GM18909 (cell line): ENCODE measurements at regions not wholly inside any gene's neighbourhood (a gene's known extent, or its start where the extent isn't known, plus 50 kb on each side); places are given as distances from the start of the nearest gene placed in this dataset.

Experiments
- ATAC-seq: cut with Tn5 transposase; IDR thresholded peaks from one replicate; pipeline ENCODE4 v1.9.1; 2021; ENCODE audit warnings: mild to moderate bottlenecking; ENCODE audit not compliant: unreplicated experiment, poor library complexity

DNA sequence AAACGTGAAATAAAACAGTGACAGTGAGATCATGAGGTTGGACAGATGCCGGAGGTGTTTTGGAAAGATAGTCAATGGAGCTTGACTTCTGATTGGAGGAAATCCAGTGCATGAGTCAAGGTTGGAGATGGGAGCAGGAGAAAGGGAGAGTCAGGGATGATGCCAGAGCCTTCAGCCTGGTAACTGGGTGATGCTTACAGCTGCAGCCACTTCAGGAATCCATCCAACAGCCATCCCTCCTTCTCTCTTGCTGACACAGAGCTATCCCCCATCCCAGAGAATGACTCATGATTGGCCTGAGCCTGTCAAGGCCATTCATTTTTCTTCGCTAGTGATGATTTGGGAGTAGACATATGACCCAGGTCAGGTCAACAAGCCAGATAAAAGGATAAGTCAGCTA lies 112.8 kb downstream of the SAMD5 start:
- ATAC-seq, result no peak

DNA sequence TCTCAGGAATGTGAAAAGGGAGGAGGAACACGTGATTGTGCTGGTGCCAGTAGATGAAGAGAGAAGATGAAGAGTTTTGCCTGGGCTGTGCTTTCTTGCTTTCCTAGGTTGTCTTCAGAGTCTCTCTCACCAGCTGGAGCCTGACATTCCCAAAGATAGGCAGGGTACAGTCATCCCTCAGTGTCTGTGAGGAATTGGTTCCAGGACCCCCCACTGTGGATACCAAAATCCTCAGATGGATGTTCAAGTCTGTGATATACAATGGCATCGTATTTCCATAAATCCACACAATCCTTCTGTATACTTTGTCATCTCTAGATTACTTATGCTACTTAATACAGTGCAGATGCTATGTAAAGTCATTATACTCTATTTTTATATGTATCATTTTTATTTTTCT lies 113.5 kb downstream of the SAMD5 start:
- no peak for ATAC-seq

DNA sequence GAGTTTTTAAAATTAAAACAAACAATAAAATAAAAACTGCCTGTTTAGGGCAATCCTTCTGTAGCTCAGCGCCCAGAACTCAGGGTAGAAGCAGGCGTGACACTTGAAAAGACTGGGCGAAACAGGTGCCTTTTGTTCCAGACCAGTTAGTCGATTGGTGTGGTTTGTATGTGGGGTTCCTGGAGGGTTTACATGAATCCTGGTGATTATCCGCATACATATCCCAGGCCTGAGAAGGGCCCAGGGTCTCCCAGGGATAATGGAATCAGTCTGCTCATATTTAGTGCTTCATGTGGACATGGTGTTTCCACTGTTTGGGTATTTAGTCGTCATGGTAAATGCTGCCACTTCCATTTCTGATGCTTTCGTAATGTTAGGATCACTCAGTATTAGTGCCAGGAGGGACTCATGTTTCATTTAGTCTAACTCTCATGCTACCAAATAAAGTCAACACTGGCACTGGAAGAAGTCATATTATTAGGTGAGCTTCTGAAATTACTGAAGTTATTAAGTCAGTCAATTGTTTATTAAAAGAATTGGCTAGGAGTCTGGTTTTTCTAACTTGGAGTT lies 116.5 kb downstream of the SAMD5 start:
- ATAC-seq, result no peak

DNA sequence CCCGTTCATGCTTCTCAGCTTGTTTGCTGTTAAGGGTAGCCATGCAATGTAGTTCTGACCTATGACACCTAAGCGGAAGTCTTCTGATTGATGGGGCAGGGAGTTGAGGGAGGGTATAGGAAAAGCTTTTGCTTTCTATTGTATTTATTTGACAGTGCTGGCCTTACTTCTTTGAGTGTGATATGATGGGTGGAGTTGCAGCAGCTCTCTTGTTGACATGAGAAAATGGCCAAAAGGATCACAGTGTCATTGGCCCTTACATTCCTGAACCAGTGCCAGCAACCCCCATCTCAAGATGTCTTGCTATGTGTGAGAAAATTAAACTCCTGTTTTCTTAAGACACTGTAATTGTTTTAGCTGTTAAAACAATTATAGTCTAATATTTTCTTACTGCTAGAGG lies 117.5 kb downstream of the SAMD5 start:
- ATAC-seq, result no peak

DNA sequence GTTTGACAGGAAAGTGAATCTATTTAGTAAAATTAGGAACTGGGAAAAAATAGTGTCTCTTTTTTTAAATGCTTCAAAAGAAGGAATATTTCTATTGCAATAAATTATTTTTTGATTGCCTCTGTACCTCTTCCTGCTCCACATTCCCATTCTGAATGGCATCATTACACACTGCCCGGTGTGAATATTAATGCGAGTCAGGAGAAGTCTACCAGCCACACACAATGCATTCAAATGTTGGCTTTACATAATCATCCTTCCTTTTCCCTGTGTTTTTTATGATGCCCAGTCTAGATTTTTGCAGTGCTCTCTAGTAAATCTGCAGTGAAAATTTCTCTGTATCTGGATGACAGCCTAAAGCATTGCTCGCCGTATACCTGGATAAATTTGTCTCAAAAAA lies 118.9 kb downstream of the SAMD5 start:
- no peak for ATAC-seq

DNA sequence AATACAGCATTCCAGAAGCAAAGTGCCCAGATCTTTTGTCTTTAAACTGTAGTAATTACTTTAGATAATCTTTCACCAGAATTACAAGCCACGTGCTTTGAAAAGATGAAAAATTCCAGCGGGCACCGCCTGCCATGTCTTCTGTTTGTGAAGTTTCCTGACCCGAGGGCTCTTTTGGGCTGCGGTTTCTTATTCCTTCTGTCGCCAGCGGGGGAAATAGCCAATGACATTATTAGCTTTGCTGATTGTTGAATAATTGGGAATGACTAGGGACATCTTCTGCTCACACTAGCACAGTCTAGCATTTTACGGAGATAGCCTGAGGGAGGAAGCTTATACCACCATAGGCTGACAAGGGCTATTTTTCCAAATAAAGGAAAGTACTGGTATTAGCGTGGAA lies 124.7 kb downstream of the SAMD5 start:
- no peak for ATAC-seq

DNA sequence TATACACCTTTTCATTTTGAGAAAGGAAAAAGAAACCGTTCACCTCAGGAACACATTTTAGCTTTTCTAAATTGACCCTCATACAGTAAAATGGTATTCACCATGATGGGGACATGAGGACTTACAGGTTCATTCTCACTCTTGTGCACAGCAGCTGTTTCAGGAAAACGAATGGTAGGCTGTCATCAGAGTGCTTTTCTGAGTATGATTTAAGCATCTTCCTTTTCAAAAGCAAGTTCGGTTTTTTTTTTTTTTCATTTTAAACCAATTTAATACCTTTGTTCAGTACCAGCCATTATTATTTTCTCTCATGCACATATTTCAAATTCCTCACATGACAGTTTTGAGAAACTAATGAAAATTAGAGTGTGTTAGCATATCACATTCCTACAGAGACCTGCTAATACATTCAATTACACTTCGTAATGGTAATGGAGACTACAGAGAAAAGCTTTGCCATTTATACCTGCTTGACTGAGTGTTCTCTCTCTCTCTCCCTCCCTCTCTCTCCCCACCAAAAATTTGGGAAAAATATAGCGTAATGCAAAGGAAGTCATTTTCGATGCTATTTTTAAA lies 129.2 kb downstream of the SAMD5 start:
- ATAC-seq, result no peak

DNA sequence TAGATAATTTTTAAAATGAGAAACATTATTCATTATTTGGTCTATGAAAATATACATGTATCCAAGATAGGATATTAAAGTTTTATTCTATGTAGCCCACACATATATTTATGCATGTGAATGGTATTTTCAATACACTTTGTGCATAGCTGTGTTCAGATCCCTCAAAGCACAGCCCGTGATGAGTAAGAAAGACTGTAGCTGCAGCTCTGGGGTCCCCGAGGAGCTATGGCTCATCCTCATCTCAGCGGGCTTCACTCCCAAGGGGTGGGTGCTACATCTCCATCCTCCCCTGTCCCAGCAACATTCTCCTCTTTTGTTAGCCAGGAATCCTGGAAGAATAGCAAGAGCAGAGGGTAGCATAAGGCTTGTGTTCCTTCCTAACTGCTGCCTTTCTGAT lies 130.8 kb downstream of the SAMD5 start:
- no peak for ATAC-seq

DNA sequence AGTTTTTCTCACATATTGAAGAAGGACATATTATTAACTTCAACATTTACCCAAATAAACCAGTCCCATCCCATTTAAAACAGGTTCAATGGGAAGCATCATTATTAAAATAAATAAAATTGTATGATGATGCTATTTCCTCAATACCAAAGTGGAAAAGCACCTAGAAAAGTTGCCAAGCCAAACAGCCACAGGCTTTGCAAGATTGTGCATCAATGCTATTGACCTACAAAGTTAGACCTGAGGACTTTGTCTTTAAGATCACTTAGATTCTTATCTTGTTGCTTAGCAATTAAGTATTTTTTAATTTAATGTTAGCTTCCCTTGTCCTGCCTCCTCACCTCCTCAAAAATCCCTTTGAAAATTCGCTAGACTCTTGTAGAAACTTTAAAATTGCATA lies 132.1 kb downstream of the SAMD5 start:
- ATAC-seq, result no peak

DNA sequence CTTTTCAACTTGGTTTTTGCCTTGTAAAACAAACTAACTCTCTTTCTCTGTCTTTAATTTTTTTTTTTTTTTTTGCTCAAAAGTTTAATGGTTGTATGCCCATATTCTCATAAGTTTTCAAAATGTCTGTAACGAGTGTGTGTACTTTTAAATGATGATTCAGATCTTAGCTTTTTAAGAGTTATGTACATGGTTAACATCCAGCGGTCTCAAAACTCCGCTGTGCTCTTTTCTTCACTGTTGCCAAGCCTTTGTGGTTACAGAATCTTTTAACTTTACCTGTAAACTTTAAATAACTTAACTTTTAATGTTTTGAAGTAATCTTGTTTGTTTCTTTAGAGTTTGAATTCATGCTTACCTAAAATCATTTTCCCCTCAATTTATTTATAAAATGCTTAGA lies 133.0 kb downstream of the SAMD5 start:
- ATAC-seq, result no peak

DNA sequence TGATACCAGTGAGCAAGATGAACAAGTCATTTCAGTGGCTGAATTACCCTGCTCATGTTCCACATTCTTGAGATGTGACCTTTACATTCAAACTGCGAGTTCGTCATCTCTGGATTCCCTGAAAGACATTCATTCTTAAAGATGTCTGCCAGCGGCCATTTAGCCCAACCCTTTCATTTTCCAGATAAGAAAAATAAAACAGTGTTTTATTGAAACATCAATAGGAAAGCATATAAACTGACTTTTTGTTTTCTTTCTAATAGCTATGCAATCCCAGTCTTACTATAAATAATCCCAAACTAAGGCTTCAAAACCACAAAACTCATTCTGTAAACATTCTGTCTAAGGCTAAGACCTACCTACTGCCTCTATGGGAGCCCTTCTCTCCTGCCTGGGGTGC lies 134.0 kb downstream of the SAMD5 start:
- ATAC-seq, result no peak

DNA sequence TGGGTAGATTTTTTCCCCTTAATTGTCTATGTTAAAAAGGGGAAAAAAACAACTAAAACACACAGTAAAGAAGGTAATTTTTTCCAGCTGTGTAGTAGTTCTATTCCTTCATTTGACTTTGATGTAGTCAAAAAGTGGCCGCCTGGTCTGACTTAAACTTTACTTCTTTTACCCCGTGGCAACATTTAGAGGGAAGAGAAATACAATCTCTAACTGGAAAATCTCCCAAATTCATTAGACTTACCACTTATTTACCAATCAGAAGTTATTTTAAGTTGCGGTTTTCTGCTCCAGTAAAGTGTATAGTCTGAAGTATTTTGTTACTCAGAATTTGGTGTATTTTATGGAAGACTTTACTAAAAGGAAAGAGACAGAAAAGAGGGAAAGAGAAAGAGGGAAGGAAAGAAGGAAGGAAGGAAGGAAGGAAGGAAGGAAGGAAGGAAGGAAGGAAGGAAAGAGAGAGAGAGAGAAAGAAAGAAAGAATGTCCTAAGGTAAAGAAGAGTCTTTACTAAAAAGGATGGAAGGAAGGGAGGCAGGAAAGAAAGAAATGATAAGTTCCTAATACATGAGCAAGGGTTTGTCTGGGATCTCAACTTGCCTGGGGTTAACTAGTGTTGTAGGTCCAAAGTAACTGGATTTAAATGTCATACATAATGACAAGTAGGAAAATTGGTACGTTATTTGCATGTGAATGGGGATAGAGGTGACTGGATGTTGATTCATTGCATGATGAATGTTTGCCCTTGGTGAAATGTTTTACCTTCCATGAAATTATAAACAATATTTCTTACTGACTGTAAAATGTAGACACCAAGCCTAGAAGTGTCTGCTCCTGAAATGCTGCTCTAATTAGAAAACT lies 135.1 kb downstream of the SAMD5 start:
- no peak for ATAC-seq

DNA sequence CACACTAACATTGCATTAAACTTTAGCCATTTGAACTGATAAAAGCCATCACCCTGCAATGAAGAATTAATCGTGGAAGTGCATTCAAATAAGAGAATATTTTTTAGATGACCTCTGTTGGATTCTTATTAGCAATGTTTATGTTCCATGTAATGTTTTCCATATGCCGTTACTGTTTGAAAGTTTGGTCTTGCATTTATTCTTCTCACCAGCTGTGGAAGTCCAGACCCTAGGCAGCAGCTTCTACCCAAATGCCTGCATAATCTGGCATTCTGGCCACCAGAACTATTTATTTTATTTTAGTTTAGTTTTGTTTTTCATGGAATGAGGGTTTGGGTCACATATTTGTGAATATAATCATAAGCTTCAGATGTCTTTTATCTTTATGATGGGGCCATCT lies 140.4 kb downstream of the SAMD5 start:
- ATAC-seq, result no peak

DNA sequence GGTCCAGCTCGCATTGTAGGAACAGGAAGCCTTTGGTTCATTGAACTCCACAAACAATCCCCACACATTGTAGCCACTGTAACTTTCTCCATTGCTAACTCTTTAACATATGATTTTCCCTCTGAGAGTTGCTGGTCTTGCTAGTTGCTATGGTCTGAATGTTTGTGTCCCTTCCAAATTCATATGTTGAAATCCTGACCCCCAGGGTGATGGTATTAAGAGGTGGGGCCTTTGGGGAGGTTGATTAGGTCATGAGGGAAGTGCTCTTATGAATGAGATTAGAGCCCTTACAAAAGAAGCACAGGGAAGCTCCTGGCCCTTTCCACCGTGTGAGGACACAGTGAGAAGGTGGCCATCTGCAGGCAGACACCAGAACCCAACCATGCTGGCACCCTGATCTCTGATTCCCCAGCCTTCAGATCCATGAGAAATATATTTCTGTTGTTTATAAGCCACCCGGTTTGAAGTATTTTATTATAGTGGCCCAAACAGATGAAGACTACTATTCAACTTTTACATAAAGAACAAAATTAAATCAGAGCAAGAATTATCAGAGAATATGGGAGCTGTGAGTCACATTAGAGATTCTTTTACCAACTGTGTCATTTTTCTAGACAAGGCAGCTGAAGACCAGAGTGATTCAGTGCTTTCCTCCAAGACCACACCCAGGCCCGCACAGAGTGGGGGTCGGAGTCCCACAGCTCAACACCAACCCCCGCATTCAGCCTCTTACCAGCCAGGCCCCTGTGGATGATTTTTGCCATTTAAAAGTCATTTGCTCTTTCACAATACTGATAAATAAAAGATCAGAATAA lies 143.0 kb downstream of the SAMD5 start:
- ATAC-seq, result no peak

DNA sequence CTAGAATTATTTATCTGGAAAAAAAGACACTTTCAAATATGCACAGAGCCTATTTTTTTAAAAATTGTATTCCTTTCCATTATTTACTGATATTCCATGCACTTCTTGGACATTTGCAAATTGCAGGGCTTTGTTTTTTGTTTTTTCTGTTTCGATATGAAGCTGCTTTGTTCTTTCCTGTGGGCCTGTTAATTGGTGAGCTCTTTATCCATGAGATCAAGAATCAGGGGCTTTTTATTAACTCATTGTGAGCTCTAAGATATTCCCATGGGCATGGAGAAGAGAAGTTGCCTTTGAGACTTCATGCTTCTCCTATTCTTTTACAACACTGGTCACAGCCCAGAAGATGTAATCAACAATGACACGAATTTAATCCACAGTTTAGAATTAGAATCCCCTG lies 145.1 kb downstream of the SAMD5 start:
- no peak for ATAC-seq

DNA sequence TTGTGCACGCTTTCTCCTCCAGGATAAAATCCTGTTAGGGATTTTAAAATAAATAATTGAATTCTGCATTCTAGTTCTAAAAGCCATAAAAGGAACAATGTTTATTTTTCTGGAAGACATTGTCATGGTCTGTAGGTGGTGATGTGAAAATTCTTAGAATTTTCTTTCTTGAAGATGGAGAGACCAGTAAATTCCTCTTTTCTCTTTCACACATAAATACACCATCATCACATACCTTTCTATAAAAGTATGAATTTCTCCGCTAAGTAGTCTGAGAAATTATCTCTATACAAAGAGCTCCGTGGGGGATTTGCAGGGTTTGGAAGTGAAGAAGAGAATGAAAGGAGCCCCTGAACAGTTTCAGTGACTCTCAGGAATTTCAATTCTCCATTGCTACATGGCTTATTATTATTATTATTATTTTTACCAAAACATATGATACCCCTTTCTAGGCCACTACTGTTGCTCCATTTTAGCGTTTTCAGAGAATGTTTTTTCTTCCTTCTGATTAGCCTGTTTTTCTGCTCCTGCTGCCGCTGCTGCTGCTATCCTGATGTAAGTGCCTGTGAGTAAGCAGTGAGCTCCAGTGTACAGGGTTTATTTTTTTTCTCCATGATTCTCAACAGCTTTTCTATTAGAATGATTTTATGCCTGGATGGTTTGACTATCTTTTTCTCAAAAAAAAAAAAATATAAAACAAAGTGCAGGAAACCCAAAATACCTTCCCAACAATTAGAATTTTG lies 145.8 kb downstream of the SAMD5 start:
- ATAC-seq, result no peak

DNA sequence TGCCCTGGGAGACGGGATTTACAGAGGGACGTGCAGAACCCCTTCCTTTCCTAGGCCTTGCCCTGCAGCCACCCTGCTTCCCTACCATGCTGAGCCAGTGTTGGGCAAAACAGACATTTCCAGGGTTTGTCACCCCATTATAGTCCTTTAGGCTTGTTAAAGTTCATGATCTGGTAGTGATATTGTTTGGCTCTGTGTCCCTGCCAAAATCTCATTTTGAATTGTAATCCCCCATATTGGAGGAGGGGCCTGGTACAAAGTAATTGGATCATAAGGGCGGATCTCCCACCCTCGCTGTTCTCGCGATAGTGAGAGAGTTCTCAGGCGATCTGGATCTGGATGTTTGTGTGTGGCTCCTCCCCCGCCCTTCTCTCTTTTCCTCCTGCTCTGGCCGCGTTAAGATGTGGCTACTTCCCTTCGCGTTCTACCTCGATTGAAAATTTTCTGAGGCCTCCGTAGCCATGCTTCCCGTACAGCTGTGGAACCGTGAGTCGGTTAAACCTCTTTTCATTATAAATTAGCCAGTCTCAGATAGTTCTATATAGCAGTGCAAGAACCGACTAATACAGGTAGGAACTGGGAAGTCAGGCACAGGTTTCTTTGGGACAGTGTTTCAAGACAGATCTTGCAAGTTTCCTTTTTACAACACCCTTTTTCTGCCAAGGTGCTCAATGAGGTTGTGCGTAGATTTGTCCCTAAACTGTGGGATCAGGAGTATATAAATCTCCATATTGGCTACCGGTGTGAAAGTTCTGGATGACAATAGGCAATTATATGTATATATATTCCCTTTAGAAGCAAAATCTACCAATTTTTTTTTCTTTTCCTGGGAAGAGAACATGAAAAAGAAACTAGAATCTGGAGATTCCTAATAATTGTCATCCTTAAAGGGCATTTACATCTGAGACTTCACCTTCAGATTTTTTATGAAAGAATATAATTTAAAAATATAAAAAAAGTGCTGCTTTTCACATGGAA lies 152.1 kb downstream of the SAMD5 start:
- no peak for ATAC-seq

DNA sequence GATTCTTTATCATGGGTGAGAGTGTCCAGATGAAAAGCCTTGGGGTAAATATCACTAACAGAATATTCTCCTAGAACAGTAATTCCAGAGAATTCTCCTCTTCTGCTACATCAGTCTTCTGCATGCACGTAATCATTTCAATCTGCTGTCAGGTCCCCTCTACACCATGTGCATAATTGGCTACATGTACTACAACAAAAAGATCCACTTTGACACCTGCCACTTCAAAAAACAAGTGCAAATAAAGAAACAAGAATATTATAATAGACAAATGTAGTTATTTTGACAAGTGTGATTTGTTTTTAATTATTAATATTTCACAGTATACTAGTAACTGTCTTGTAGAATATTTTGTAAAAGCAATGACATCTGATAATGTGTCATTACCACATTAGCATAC lies 154.2 kb downstream of the SAMD5 start:
- ATAC-seq, result no peak

DNA sequence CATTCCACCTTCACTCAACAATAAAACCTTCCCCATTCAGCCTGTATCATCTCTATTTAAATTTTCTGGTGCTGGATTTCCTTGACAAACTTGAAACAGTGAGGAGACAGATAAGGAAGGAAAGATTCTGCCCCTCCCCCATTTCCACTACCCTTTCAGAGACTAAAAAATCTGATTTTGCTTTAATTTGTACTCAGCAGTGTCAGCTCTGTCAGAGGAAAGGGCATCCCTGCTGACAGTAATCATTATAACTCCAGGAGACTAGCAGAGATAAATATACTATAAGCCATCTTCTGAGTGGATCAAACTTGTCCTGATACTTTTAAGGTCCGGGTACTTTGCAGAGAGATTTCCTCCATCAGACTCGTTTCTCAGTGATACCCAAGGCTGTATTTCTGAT lies 155.6 kb downstream of the SAMD5 start:
- no peak for ATAC-seq
